ENCODE measurements at regions not wholly inside any gene's neighbourhood (a gene's known extent, or its start where the extent isn't known, plus 50 kb on each side); places are given as distances from the start of the nearest gene placed in this dataset.

- TF ChIP-seq, protein P1, sequence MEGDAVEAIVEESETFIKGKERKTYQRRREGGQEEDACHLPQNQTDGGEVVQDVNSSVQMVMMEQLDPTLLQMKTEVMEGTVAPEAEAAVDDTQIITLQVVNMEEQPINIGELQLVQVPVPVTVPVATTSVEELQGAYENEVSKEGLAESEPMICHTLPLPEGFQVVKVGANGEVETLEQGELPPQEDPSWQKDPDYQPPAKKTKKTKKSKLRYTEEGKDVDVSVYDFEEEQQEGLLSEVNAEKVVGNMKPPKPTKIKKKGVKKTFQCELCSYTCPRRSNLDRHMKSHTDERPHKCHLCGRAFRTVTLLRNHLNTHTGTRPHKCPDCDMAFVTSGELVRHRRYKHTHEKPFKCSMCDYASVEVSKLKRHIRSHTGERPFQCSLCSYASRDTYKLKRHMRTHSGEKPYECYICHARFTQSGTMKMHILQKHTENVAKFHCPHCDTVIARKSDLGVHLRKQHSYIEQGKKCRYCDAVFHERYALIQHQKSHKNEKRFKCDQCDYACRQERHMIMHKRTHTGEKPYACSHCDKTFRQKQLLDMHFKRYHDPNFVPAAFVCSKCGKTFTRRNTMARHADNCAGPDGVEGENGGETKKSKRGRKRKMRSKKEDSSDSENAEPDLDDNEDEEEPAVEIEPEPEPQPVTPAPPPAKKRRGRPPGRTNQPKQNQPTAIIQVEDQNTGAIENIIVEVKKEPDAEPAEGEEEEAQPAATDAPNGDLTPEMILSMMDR (IDR thresholded peaks at IDR 0.05; ENCODE audit: insufficient read depth, low read length, missing control alignments) = no peak
- H3K4me3 ChIP-seq (ENCODE audit: low read depth, low read length) = no peak overlapping the region
- DNase-seq (ENCODE audit: low read depth, low spot score) = no peak
- POLR2A ChIA-PET = no interaction called here
- CTCF ChIA-PET = interaction anchor here (0.9 kb wide), 1 partner anchor 124 kb away, joined by 3 read pairs; no protein-coding TSS in a partner anchor
Measured at GRCh38 chr7:25727876-25728275, 424.1 kb upstream of the NFE2L3 start.

DNA sequence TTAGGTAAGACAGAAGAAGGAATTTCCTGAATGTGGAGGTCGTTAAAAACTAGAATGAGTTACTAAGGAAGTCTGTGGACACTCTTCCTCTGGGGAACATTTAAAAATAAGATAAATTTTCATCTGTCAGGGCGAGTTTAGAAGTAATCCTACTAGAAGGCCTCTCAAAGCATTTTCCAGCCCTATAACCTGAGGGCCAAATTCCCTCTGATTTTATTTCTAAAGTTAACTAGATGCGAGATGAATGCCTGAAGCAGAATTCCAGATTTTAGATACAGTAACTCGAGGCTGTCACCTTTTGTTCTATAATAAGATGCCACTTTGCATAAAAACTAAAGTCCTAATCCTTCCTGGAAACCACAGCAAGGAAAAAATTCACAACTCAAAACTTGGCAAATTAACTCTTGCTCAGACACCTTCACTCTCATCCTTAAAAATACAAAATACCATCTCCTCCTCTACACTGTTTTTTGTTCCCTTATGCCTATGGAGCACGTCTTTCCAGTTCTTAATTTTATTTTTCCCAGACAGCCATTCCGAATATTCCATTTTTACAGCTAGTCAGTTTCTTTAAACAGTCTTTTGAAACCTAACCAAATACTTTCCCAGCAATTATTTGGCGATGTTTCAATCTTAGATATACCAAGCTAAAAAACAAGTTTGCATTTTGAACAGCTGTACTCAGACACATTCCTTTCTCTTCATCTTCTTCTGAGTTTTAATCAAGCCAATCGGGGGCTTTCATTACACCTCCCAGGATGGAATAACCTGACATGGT lies 420.7 kb upstream of the NFE2L3 start:
- TF ChIP-seq, protein P1 (IDR thresholded peaks at IDR 0.05; ENCODE audit: insufficient read depth, low read length, missing control alignments) = no peak
- ChIA-PET CTCF (no interaction called here), POLR2A (no interaction called here)
- no peak for DNase-seq (ENCODE audit: low read depth, low spot score)
- H3K4me3 ChIP-seq (ENCODE audit: low read depth, low read length) = no peak overlapping the region

DNA sequence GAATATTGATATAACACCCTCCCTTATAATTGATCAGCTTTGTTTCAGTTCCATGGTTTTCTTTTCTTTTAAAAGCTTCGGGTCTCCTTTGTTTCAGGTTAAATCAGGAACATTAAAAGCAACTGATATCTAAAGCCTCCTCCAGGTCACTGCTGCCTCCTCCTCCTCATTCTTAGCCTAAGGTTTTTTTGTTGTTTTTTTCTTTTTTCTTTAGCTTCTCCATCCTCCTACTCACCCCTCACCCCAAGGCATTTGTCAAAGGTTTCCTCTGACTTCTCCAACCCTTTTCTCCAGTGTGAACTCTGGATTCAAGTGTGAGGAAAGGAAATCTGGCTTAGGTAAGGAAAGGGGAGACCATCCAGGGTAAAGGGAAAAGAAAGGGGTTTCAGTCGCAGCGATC lies 420.2 kb upstream of the NFE2L3 start:
- TF ChIP-seq, protein P1 (IDR thresholded peaks at IDR 0.05; ENCODE audit: insufficient read depth, low read length, missing control alignments) = no peak
- ChIA-PET CTCF (interaction anchor here (1.5 kb wide), 1 partner anchor 9 kb away, joined by 3 read pairs; no protein-coding TSS in a partner anchor), POLR2A (no interaction called here)
- DNase-seq (ENCODE audit: low read depth, low spot score) = no peak
- H3K4me3 ChIP-seq (ENCODE audit: low read depth, low read length) = no peak overlapping the region

DNA sequence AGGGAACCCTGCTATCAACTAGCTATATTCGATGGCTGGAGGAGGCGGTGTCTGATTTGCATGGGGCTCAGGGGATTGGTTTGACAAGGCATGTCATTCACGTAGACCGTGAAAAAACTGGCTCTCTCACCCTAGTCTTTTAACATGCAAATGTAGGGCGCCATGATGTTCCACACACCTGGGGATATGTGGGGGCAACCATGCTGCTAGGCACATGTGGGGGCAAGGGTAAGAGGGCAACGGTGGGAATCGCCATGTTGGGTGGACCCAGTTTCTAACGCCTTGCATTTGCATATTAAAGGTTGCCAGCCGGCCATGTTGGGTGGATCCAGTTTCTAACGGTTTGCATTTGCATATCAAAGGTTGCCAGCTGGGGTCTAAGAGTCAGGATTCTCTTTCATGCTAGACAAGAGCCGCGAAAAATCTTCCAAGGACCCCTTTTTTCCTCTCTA lies 419.2 kb upstream of the NFE2L3 start:
- DNase-seq (ENCODE audit: low read depth, low spot score) = no peak
- H3K4me3 ChIP-seq (ENCODE audit: low read depth, low read length) = no peak overlapping the region
- TF ChIP-seq, protein P1 (IDR thresholded peaks at IDR 0.05; ENCODE audit: insufficient read depth, low read length, missing control alignments) = no peak
- ChIA-PET POLR2A (no interaction called here), CTCF (interaction anchor here (1.5 kb wide), 1 partner anchor 10 kb away, joined by 3 read pairs; no protein-coding TSS in a partner anchor)

GRCh38 chr7:25735674-25736242 lies 416.2 kb upstream of the NFE2L3 start:
- ChIA-PET CTCF (no interaction called here), POLR2A (no interaction called here)
- DNase-seq (ENCODE audit: low read depth, low spot score) = no peak
- TF ChIP-seq, protein P1 (IDR thresholded peaks at IDR 0.05; ENCODE audit: insufficient read depth, low read length, missing control alignments) = no peak
- no peak overlapping the region for H3K4me3 ChIP-seq (ENCODE audit: low read depth, low read length)

GRCh38 chr7:25738528-25738927 lies 413.5 kb upstream of the NFE2L3 start:
- DNase-seq (ENCODE audit: low read depth, low spot score) = no peak
- ChIA-PET CTCF (interaction anchor here (0.7 kb wide), 1 partner anchor 113 kb away, joined by 3 read pairs; no protein-coding TSS in a partner anchor), POLR2A (no interaction called here)
- TF ChIP-seq, protein P1 (IDR thresholded peaks at IDR 0.05; ENCODE audit: insufficient read depth, low read length, missing control alignments) = no peak
- H3K4me3 ChIP-seq (ENCODE audit: low read depth, low read length) = no peak overlapping the region

Measured in AG04449 (cell line).